HG02884 (cell line): ENCODE measurements at regions not wholly inside any gene's neighbourhood (a gene's known extent, or its start where the extent isn't known, plus 50 kb on each side); places are given as distances from the start of the nearest gene placed in this dataset.

ENCODE experiments used
- ATAC-seq: cut with Tn5 transposase; IDR thresholded peaks from one replicate; pipeline ENCODE4 v1.9.1; 2021; ENCODE audit warnings: mild to moderate bottlenecking, moderate library complexity; ENCODE audit not compliant: unreplicated experiment

- no peak for ATAC-seq
Measured at GRCh38 chr5:97400537-97400936, 217.5 kb upstream of the RIOK2 start.

DNA sequence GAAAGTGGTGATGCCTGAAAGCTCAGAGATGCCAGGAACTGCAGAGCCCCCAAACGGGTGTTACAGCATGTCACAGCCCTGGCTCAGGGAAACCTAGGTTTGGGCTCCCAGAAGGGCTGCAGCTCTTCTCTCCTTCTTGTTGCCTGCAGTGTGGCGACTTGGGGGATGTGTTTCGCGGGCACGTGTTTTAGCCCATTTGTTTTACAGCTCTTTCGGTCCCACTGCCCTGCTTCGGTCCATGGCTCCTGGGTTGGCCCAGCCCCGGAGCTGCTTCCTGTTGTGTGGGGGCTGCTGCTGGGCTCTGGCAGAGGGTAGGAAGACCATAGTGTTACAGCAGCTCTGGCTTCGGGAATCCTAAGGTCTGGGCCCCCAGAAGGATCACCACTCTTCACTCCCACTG, 222.9 kb upstream of the RIOK2 start:
- ATAC-seq = no peak

DNA sequence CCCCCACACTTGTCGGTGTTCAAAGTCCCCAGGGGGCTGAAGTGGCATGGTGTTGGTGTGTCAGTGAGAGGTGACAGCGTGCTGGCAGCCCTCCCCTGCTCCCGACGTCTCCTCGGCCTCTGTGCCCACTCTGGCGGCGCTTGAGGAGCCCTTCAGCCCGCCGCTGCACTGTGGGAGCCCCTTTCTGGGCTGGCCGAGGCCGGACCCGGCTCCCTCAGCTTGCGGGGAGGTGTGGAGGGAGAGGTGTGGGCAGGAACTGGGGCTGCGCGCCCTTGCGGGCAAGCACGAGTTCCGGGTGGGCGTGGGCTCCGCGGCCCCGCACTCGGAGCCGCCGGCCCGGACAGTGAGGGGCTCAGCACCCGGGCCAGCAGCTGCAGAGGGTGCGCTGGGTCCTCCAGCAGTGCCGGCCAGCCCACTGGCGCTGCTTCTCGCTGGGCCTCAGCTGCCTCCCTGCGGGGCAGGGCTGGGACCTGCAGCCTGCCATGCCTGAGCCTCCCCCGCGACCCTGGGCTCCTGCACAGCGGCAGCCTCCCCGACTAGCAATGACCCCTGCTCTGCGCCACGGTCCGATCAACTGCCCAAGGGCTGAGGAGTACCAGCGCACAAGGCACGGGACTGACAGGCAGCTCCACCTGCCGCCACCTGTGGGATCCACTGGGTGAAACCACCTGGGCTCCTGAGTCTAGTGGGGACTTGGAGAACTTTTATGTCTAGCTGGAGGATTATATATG, 224.1 kb upstream of the RIOK2 start:
- ATAC-seq = no peak

GRCh38 chr5:97408331-97408730, 225.3 kb upstream of the RIOK2 start:
- no peak for ATAC-seq

DNA sequence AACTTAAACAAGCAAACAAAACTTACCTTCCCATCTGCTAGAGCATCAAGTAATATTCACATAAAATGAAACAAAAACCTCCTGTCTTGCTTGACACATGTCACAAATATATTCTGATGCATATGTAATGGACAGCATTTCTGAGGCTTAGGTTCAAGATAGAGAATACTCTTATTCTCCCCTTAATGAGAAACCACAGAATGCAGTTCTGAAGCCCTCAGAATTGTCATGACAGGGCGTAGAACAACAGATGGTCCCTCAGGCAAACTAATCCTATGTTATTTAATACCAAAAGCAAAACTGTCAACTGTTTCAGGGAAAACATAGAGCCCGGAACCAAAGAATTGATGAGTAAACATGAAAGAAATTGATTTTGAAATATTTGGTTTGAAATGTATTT, 229.9 kb upstream of the RIOK2 start:
- no peak for ATAC-seq

DNA sequence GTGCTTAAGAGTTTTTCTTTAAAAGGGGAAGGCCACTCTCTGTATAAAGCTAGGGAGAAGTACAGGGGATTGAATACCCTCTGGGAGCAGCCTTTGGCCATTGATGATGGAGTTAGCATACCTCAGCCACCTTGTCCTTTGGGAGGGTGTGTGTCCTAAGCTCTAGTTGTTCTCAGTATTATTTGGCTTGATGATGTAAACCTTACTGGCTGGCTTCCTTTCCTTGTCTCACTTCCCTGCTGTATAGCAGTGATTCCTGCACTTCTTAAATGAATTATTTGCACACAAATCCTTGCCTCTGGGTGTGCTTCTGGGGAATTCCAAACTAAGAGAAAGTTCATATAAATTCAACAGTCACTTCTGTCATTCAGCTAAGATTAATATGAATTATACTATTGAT, 234.9 kb upstream of the RIOK2 start:
- ATAC-seq = peak; percentile 35

DNA sequence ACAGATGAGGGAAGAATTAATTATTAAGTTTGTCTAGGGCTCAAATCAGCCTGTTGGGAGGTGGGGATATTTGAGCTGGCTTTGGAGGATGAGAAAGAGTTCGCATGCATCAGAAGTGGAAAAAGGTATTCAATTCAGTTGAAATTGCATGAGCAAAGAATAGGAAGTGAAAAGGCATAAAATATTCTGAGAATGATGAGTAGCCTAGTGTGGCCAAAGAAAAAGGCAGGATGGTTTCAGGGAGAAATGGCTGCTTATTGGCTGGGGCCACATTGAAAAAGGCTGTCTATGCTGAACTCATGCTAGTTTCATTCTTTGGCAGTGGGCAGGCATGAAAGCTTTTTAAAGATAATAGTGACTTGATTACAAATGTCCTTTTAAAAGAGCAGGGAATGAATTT, 235.4 kb upstream of the RIOK2 start:
- ATAC-seq = peak; percentile 78

- ATAC-seq = no peak
Measured at GRCh38 chr5:97420646-97421045, 237.6 kb upstream of the RIOK2 start.

DNA sequence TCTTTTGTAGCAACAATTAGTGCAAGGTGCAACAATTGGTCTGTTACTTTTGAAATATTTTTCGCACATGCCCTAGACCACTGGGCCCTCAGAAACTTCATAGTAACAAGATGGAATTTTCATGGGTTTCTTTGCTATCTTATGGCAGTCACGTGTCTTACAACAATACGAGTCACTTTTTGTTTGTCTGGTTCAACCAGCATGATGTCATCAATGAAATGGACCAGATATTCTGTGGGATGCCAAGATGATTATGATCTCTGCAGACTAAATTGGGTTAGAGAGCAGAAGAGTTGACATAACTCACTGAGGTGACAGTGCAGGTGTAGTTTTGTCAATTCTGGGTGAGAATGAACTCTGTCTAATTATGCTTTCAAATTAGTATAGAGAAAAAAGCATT, 239.6 kb upstream of the RIOK2 start:
- ATAC-seq = no peak

DNA sequence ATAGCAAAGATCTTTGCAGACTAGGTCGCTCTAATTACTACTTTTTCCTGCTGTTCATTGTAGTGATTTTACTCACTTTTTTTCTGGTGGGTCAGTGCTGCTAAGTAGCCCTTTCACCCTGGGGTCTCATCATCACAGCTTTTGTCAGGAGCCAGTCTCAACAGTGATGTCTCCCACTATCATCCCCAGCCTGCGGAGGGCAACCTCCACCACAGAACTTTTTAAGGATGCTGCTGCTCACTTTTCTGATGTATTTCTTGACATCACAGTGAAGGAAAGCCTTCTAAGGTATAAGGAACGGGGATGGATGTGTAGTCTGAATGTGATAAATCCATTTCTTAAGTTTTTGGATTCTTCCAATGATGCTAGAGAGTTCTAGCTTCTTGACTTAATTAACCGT, 242.5 kb upstream of the RIOK2 start:
- no peak for ATAC-seq

- ATAC-seq = no peak
Measured at GRCh38 chr5:97427235-97427634, 244.2 kb upstream of the RIOK2 start.

- ATAC-seq = no peak
Measured at GRCh38 chr5:97434021-97434420, 251.0 kb upstream of the RIOK2 start.

DNA sequence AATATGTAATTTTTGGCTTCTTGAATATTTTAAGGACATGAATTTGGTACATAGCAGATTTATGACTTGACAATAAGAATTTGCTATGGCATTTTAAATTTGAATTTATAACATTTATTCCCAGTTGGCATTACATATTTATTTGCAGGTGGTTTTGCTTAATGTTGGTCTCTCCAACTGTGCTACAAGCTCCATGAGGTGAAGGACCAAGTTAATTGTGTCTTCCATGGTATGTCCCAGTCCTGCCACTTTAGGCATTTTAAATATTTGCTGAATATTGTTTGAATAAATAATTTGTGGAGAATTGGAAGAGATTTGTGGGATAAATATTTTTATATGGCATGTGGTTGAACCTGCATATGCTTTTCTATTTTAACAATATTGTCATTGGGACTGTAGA, 253.4 kb upstream of the RIOK2 start:
- ATAC-seq = no peak

GRCh38 chr5:97443740-97444139, 260.7 kb upstream of the RIOK2 start:
- no peak for ATAC-seq

DNA sequence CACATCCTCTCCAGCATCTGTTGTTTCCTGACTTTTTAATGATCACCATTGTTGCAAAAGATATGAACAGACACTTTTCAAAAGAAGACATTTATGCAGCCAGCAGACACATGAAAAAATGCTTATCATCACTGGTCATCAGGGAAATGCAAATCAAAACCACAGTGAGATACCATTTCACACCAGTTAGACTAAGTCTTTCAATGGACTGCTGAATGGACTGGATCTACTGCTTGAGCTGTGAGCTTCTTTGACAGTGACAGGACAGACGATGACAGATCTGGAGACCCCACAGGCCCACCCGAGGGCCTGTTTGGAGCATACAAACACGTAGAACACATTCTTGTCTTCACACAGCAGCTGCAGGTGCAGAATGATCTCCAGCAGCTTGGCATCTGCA, 266.1 kb upstream of the RIOK2 start:
- ATAC-seq = no peak

DNA sequence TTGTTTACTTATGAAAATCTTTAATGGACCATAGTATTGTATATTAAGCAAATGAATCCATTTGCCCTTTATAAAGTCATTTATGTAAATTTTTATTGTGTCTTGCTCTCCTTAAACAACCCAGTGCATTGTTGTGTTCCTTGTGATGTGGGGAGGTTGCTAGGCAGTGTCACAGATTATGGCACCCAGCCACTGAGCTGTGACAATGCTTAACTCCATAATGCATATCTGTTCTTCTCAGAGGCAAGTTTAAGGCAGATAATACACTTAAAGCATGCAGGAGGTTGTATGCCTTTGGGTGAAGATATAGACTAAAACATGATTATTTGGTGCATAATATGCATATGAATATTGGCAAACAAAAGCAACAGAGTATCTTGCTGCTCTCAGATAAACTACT, 269.6 kb upstream of the RIOK2 start:
- ATAC-seq = no peak

GRCh38 chr5:97453263-97453662, 270.2 kb upstream of the RIOK2 start:
- ATAC-seq = no peak

DNA sequence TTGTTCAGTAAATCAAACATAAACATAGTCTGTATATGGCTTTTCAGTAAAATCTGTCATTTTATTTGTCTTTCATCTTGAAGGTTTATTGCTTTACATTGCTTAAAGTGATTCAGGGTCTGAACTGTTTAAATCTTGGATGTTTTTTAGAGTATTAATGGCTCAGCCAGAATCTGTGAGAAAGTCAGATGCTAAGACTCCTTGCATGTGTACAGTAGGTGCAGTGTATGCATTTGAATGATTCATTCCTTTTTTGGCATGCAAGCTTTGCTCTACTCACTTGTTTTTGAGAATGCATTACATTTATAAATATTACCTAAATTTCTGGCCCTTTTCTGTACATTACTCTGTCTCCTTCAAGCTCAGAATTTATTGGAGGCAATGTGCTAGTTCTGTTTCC, 271.0 kb upstream of the RIOK2 start:
- ATAC-seq = no peak

DNA sequence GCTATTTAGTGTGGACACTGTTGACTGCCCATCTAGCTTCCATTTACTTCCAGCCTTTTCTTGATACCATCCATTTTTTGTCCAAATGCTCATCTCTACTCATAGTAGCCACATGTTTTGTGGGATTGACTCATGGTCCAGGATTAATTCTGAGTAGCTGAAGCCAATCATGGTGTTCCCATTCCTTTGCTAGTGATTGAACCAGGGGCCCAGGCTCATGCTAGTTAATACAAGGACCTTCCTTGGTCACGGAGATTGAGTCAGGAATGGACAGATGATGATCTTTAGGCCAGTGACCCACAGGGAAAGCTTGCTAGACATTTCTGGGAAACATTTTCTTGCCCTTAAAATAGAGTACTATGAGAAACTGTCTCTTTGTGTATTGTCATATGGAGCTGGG, 272.9 kb upstream of the RIOK2 start:
- ATAC-seq = no peak

DNA sequence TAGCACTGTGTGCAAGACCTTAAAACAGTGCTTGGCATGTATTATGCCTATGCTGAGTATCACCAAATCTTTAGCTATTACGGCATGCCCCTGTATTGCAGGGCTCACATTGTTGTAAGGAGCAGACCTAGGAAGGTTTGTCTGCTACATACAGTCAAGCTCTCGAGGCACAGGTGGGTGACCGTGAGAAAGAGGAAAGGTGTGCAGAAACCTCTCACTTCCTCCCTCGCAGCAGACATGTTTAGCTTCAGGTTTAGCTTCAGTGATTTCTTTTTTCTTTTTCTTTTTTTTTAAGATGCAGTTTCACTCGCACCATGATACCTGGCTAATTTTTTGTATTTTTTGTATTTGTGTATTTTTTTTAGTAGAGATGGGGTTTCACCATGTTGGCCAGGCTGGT, 275.8 kb upstream of the RIOK2 start:
- ATAC-seq = peak; percentile 92

DNA sequence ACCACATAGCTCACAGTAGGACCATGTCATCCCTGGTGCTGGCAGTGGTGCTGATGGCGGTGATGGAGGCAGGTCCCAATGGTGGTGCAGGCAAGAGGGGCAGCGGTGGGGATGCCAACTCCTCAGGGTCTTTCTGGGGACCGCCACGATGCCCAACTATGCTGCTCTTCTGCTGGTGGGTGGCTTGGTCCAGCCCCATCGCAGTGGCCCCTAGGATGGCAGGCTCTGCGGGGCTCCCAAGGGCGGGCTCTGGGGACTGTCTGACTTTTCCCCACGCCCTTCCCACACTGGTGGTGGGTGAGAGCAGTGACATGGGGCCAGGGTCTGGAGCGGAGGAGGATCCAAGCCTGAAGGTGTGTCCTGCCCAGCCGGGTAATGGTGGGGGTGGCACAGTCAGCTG, 288.9 kb upstream of the RIOK2 start:
- ATAC-seq = no peak

DNA sequence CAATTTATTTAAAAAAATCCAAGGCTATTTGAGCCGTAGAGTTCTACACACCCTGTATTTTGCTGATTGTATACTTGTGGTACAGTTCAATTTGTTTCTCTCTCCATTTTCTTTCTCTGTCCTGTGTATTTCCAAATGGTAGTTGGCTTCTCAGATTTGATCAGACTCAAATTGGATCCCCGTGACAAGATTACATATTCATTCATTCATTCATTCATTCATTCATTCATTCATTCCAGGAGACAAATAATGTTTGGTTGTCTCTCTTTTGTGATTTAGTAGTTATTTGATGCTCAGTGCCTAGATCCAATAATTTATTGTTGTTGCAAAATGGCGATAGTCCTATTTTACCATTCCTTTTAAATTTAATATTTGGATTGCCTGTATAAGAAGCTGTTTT, 292.8 kb upstream of the RIOK2 start:
- no peak for ATAC-seq

- peak; percentile 77 for ATAC-seq
Measured at GRCh38 chr5:97476852-97477534, 293.9 kb upstream of the RIOK2 start.
